Adipocyte (in vitro differentiated cells): ENCODE measurements at regions not wholly inside any gene's neighbourhood (a gene's known extent, or its start where the extent isn't known, plus 50 kb on each side); places are given as distances from the start of the nearest gene placed in this dataset.
"Not testable (repeated sequence)": the region's sequence is repeated elsewhere in the genome, so short reads cannot be mapped to it uniquely, and the experiment has no call there.

ENCODE experiments used
- DNase-seq: peaks from one replicate; pipeline ENCODE4 v3.0.0-alpha.2; 2015; ENCODE audit warnings: low read depth
- H3K27me3 ChIP-seq: replicated peaks from 2 replicates; pipeline ENCODE4 v1.7.0; 2013; ENCODE audit warnings: mild to moderate bottlenecking, low read length, moderate library complexity; ENCODE audit not compliant: control insufficient read depth, insufficient read depth
- H3K36me3 ChIP-seq: 2 replicates; pipeline ENCODE4 v1.7.0; 2013; ENCODE audit warnings: low read length, mild to moderate bottlenecking, moderate library complexity; ENCODE audit not compliant: control insufficient read depth, insufficient read depth, severe bottlenecking
- H3K4me1 ChIP-seq: 2 replicates; pipeline ENCODE4 v1.7.0; 2013; ENCODE audit warnings: mild to moderate bottlenecking, low read length, moderate library complexity; ENCODE audit not compliant: control insufficient read depth, insufficient read depth
- H3K4me3 ChIP-seq: 2 replicates; pipeline ENCODE4 v1.7.0; 2013; ENCODE audit warnings: mild to moderate bottlenecking, low read length, moderate library complexity
- H3K9ac ChIP-seq: 2 replicates; pipeline ENCODE4 v1.7.0; 2013; ENCODE audit warnings: mild to moderate bottlenecking, low read length, moderate library complexity
- H3K9me3 ChIP-seq: 2 replicates; pipeline ENCODE4 v1.7.0; 2013; ENCODE audit warnings: mild to moderate bottlenecking, low read length, moderate library complexity; ENCODE audit not compliant: control insufficient read depth

- H3K36me3 ChIP-seq = no peaks in the 10 kb centered on the region
- H3K4me3 ChIP-seq = no peak overlapping the region
- no peak overlapping the region for H3K9ac ChIP-seq
- H3K27me3 ChIP-seq = peaks cover 16% of the 10 kb centered on the region
- no peak for DNase-seq
- H3K9me3 ChIP-seq = no peaks in the 10 kb centered on the region
- H3K4me1 ChIP-seq = no peaks in the 10 kb centered on the region
Measured at GRCh38 chrX:96183391-96183790, 501.3 kb upstream of the DIAPH2 start.

DNA sequence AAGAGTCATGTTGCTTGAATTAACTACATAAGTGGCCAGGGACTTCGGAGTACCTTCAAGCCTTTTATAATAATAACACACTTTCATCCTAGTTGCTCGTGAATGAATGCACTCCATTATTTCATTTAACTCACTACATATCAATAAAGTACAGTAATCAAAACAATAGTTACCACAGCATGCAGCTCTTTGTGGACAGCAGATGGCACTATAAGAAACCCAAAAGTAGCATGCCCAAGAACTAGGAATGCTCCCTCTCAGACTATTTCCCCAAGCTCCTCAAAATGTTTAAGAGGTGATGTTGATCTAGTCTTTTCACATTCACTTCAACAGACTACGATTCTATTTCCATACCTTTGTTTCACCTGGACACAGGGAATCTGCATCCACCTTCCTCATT lies 500.8 kb upstream of the DIAPH2 start:
- no peaks in the 10 kb centered on the region for H3K4me1 ChIP-seq
- no peaks in the 10 kb centered on the region for H3K9me3 ChIP-seq
- H3K9ac ChIP-seq = no peak overlapping the region
- H3K4me3 ChIP-seq = no peak overlapping the region
- H3K27me3 ChIP-seq = peaks cover 16% of the 10 kb centered on the region
- no peaks in the 10 kb centered on the region for H3K36me3 ChIP-seq
- DNase-seq = peak; percentile 34

- DNase-seq = no peak
- Histone ChIP-seq H3K27me3 (no peaks in the 10 kb centered on the region), H3K4me3 (no peak overlapping the region), H3K4me1 (no peaks in the 10 kb centered on the region), H3K9me3 (no peaks in the 10 kb centered on the region), H3K9ac (no peak overlapping the region), H3K36me3 (no peaks in the 10 kb centered on the region)
Measured at GRCh38 chrX:96204928-96205327, 479.7 kb upstream of the DIAPH2 start.

GRCh38 chrX:96211953-96212352 lies 472.7 kb upstream of the DIAPH2 start:
- no peaks in the 10 kb centered on the region for H3K27me3 ChIP-seq
- no peaks in the 10 kb centered on the region for H3K36me3 ChIP-seq
- peaks cover 18% of the 10 kb centered on the region for H3K9me3 ChIP-seq
- peak; percentile 0 for DNase-seq
- H3K4me1 ChIP-seq = no peaks in the 10 kb centered on the region
- no peak overlapping the region for H3K9ac ChIP-seq
- H3K4me3 ChIP-seq = no peak overlapping the region

DNA sequence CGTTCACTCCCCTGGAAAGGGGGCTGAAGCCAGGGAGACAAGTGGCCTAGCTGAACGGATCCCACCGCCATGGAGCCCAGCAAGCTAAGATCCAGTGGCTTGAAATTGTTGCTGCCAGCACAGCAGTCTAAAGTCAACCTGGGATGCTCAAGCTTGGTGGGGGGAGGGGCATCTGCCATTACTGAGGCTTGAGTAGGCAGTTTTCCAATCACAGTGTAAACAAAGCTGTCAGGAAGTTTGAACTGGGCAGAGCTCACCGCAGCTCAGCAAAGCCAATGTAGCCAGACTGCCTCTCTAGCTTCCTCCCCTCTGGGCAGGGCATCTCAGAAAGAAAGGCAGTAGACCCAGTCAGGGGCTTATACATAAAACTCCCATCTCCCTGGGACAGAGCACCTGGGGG lies 470.0 kb upstream of the DIAPH2 start:
- not testable (repeated sequence) for H3K27me3 ChIP-seq, DNase-seq, H3K9ac ChIP-seq, H3K36me3 ChIP-seq, H3K4me1 ChIP-seq, H3K4me3 ChIP-seq
- peaks cover 18% of the 10 kb centered on the region for H3K9me3 ChIP-seq

DNA sequence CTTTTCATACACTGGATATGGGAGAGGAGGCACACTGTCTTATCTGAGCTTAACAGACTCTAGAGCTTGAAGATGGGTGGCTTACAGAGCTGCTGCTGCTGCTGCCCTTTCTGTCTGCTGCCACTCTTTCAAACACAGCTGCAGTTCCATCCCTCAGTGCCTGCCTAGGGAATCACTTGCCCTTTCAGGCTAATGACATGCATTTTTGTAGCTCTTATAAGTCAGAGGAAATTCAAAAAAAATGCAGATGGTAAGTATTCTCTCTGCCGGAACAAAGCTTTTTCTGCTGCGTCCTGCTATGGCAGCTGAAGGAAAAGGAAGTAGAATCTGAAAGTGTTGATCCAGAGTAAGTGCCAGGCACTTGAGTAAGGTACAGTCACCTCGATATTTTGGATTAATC lies 460.4 kb upstream of the DIAPH2 start:
- no peaks in the 10 kb centered on the region for H3K4me1 ChIP-seq
- H3K4me3 ChIP-seq = no peak overlapping the region
- H3K9me3 ChIP-seq = peaks cover 8% of the 10 kb centered on the region
- no peak overlapping the region for H3K9ac ChIP-seq
- no peak for DNase-seq
- no peaks in the 10 kb centered on the region for H3K36me3 ChIP-seq
- H3K27me3 ChIP-seq = no peaks in the 10 kb centered on the region

GRCh38 chrX:96244955-96245354 lies 439.7 kb upstream of the DIAPH2 start:
- Histone ChIP-seq H3K4me1 (no peaks in the 10 kb centered on the region), H3K36me3 (no peaks in the 10 kb centered on the region), H3K9me3 (no peaks in the 10 kb centered on the region), H3K9ac (no peak overlapping the region), H3K4me3 (no peak overlapping the region), H3K27me3 (no peaks in the 10 kb centered on the region)
- no peak for DNase-seq

- H3K27me3 ChIP-seq = no peaks in the 10 kb centered on the region
- H3K9me3 ChIP-seq = no peaks in the 10 kb centered on the region
- H3K4me3 ChIP-seq = no peak overlapping the region
- no peaks in the 10 kb centered on the region for H3K4me1 ChIP-seq
- H3K9ac ChIP-seq = no peak overlapping the region
- no peaks in the 10 kb centered on the region for H3K36me3 ChIP-seq
- no peak for DNase-seq
Measured at GRCh38 chrX:96246436-96246835, 438.2 kb upstream of the DIAPH2 start.
